ENCODE measurements at regions not wholly inside any gene's neighbourhood (a gene's known extent, or its start where the extent isn't known, plus 50 kb on each side); places are given as distances from the start of the nearest gene placed in this dataset.

DNA sequence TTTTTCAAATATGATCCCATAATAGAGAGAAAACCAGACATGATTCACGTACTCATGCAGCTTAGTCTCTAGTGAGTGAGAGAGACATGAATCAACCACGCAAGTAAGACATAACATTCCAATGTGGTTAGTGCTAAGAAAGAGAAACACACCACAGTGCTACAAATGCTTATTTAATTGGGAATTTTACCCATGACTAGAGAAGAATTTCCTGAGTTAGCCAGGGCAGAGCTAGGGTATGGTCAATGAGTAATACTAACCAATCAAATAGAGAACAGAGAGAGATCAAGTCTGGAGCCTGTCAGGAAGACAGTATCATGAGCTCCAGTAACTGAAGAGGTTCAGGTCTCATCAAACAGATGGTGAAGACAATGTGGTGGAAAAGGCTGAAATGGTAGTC lies 495.2 kb downstream of the PDGFC start:
- TF ChIP-seq, protein P1, sequence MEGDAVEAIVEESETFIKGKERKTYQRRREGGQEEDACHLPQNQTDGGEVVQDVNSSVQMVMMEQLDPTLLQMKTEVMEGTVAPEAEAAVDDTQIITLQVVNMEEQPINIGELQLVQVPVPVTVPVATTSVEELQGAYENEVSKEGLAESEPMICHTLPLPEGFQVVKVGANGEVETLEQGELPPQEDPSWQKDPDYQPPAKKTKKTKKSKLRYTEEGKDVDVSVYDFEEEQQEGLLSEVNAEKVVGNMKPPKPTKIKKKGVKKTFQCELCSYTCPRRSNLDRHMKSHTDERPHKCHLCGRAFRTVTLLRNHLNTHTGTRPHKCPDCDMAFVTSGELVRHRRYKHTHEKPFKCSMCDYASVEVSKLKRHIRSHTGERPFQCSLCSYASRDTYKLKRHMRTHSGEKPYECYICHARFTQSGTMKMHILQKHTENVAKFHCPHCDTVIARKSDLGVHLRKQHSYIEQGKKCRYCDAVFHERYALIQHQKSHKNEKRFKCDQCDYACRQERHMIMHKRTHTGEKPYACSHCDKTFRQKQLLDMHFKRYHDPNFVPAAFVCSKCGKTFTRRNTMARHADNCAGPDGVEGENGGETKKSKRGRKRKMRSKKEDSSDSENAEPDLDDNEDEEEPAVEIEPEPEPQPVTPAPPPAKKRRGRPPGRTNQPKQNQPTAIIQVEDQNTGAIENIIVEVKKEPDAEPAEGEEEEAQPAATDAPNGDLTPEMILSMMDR (IDR thresholded peaks at IDR 0.05): no peak
- TF ChIP-seq EP300 (IDR thresholded peaks at IDR 0.05) (no peak), POLR2A (IDR thresholded peaks at IDR 0.05) (no peak)

Measured in gastroesophageal sphincter (tissue), 3 donors.